ENCODE measurements at regions not wholly inside any gene's neighbourhood (a gene's known extent, or its start where the extent isn't known, plus 50 kb on each side); places are given as distances from the start of the nearest gene placed in this dataset.
A peak's percentile ranks its signal among the peaks of the same experiment; 100 is the strongest.
"Not testable (repeated sequence)": the region's sequence is repeated elsewhere in the genome, so short reads cannot be mapped to it uniquely, and the experiment has no call there.

DNA sequence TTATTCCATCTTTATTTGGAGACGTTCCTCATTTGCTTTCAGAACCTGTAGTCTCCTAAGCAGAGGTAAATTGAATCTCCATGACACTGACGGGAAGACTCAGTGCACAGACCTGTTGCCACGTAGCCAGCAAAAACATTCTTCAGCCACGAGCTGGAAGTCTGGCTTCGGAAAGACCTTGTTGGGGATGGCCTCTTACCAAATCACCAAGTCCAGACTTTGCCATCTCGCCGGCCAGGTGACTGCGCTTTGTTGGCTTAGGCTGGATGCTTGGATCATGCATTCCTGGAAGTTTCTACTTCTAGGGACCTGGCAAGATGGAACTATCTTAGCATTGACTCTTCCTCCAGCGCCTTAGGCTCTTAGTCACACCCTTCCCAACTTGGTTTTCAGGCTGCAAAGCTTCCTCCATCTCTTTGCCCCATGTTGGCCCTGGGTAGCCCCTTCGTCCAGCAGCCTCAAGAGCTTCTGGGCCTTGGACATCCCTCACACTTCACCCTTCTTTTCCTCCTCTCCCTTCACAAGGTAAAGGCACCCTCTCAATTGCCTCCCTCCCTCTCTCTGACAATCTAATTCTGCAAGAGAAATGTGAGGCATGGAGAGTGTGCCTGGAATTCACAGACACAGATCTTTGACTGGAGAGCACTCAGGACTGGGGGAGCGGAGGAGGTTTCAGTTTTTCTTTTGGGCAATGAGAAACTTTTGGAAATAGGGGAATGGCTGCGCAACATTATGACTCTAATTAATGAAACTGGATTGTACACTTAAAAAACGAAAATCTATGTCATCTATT lies 451.9 kb upstream of the MKI67 start:
- H3K9me3 Mint-ChIP-seq: peaks cover 4% of the 10 kb centered on the region
- no peak for DNase-seq (ENCODE audit: low read depth, low spot score)
- peaks cover 25% of the 10 kb centered on the region for H3K4me1 Mint-ChIP-seq
- no peak overlapping the region for H3K4me3 Mint-ChIP-seq
- TF ChIP-seq, protein P1, sequence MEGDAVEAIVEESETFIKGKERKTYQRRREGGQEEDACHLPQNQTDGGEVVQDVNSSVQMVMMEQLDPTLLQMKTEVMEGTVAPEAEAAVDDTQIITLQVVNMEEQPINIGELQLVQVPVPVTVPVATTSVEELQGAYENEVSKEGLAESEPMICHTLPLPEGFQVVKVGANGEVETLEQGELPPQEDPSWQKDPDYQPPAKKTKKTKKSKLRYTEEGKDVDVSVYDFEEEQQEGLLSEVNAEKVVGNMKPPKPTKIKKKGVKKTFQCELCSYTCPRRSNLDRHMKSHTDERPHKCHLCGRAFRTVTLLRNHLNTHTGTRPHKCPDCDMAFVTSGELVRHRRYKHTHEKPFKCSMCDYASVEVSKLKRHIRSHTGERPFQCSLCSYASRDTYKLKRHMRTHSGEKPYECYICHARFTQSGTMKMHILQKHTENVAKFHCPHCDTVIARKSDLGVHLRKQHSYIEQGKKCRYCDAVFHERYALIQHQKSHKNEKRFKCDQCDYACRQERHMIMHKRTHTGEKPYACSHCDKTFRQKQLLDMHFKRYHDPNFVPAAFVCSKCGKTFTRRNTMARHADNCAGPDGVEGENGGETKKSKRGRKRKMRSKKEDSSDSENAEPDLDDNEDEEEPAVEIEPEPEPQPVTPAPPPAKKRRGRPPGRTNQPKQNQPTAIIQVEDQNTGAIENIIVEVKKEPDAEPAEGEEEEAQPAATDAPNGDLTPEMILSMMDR (conservative IDR thresholded peaks at IDR 0.05): no peak
- no peak overlapping the region for H3K27ac Mint-ChIP-seq (ENCODE audit: unreplicated experiment)
- H3K36me3 Mint-ChIP-seq (ENCODE audit: low read depth): peaks cover 4% of the 10 kb centered on the region
- no peaks in the 10 kb centered on the region for H3K27me3 Mint-ChIP-seq (ENCODE audit: low read depth)

- peaks cover 6% of the 10 kb centered on the region for H3K9me3 Mint-ChIP-seq
- H3K4me3 Mint-ChIP-seq: no peak overlapping the region
- H3K27ac Mint-ChIP-seq (ENCODE audit: unreplicated experiment): peak overlapping the region; percentile 73
- H3K27me3 Mint-ChIP-seq (ENCODE audit: low read depth): no peaks in the 10 kb centered on the region
- H3K4me1 Mint-ChIP-seq: peaks cover 20% of the 10 kb centered on the region
- no peak for DNase-seq (ENCODE audit: low read depth, low spot score)
- TF ChIP-seq, protein P1 (conservative IDR thresholded peaks at IDR 0.05): no peak
- peaks cover 4% of the 10 kb centered on the region for H3K36me3 Mint-ChIP-seq (ENCODE audit: low read depth)
Measured at GRCh38 chr10:128578766-128579165, 452.5 kb upstream of the MKI67 start.

DNA sequence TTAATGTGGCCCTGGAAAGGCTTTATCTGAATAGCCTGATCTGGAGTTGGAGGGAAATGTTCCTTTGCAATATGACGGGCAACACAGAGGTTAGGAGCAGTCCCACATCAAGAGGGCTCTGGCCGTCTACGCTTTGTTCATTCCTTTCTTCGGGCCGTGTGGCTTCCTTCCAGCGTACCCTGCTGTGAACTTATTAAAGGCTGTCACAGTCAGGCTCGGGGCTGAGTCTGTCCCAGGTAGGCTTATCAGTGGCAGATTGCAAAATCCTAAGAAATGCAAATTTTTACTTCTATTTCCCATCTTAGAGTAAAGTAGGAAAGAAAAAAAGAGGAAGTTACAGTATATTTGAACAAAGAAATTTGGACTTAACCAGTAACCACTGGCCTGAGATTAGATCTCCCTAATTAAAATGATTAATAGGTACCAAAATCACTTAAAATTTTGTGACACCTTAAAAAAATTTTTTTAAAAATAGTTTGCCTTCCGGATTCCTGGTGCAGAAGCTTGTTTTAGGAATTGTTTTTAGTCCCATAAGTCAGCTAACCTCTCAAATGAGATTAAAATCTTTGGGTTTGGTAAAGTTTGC lies 453.1 kb upstream of the MKI67 start:
- peaks cover 4% of the 10 kb centered on the region for H3K36me3 Mint-ChIP-seq (ENCODE audit: low read depth)
- H3K9me3 Mint-ChIP-seq: peaks cover 6% of the 10 kb centered on the region
- peaks cover 17% of the 10 kb centered on the region for H3K4me1 Mint-ChIP-seq
- DNase-seq (ENCODE audit: low read depth, low spot score): no peak
- H3K27ac Mint-ChIP-seq (ENCODE audit: unreplicated experiment): no peak overlapping the region
- no peaks in the 10 kb centered on the region for H3K27me3 Mint-ChIP-seq (ENCODE audit: low read depth)
- H3K4me3 Mint-ChIP-seq: no peak overlapping the region
- TF ChIP-seq, protein P1 (conservative IDR thresholded peaks at IDR 0.05): no peak

DNA sequence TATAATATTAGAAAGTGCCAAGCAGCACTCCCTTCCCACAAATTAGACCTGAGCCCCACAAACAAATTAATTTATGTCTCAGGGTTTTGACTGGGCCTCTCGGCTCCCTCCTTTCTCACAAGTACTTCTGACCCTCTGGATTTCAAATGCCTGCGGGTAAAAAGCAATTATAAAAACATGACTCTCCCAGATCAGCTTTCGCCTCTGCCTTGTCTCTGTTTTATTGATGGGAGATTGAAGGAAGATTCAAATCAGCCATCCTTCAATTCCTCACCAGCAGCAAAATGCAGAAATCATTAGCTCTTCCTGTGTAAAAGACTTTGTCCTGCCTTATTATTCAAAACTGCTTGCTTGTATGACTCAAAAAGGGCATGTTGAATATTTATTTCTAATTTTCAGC lies 453.7 kb upstream of the MKI67 start:
- Mint-ChIP-seq H3K9me3 (peaks cover 6% of the 10 kb centered on the region), H3K36me3 (ENCODE audit: low read depth) (peaks cover 4% of the 10 kb centered on the region), H3K4me1 (peaks cover 17% of the 10 kb centered on the region), H3K27me3 (ENCODE audit: low read depth) (no peaks in the 10 kb centered on the region), H3K27ac (ENCODE audit: unreplicated experiment) (no peak overlapping the region), H3K4me3 (no peak overlapping the region)
- DNase-seq (ENCODE audit: low read depth, low spot score): no peak
- TF ChIP-seq, protein P1 (conservative IDR thresholded peaks at IDR 0.05): no peak

GRCh38 chr10:128583125-128583524 lies 456.9 kb upstream of the MKI67 start:
- H3K27ac Mint-ChIP-seq (ENCODE audit: unreplicated experiment); H3K4me3 Mint-ChIP-seq; H3K27me3 Mint-ChIP-seq (ENCODE audit: low read depth); H3K36me3 Mint-ChIP-seq (ENCODE audit: low read depth); H3K9me3 Mint-ChIP-seq; DNase-seq (ENCODE audit: low read depth, low spot score): not testable (repeated sequence)
- H3K4me1 Mint-ChIP-seq: peaks cover 17% of the 10 kb centered on the region

DNA sequence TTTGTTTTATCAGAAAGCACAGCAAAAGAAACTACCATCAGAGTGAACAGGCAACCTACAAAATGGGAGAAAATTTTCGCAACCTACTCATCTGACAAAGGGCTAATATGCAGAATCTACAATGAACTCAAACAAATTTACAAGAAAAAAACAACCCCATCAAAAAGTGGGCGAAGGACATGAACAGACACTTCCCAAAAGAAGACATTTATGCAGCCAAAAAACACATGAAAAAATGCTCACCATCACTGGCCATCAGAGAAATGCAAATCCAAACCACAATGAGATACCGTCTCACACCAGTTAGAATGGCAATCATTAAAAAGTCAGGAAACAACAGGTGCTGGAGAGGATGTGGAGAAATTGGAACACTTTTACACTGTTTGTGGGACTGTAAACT lies 460.4 kb upstream of the MKI67 start:
- H3K9me3 Mint-ChIP-seq; H3K27ac Mint-ChIP-seq (ENCODE audit: unreplicated experiment); H3K36me3 Mint-ChIP-seq (ENCODE audit: low read depth): not testable (repeated sequence)

More for the DNA sequence above, 460.4 kb upstream of the MKI67 start:
- DNase-seq (ENCODE audit: low read depth, low spot score); H3K4me1 Mint-ChIP-seq; H3K27me3 Mint-ChIP-seq (ENCODE audit: low read depth); H3K4me3 Mint-ChIP-seq: not testable (repeated sequence)

All from neural crest cell (in vitro differentiated cells).